RPMI7951 (cell line): ENCODE measurements at regions not wholly inside any gene's neighbourhood (a gene's known extent, or its start where the extent isn't known, plus 50 kb on each side); places are given as distances from the start of the nearest gene placed in this dataset.

ENCODE experiments used
- DNase-seq: peaks from one replicate; pipeline ENCODE4 v3.0.0-alpha.2; 2012; ENCODE audit warnings: low read depth

DNA sequence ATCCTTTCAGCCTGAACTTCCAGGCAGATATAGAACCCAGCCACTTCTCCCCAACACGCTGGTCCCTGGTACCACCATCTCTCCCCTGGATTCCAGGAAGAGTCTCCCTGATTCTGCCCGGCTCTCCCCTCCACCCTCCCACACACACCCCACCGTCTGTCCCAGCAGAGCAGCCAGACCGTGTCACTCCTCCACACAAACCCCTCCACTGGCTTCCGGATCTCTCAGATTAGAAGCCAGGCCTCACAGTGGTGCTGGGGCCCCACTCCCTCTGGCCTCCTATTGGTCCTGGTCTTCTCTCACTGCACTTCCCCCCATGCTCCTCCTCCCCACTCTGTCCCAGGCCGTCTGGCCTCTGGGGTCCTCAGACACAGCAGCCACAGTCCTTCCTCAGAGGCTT lies 52.4 kb upstream of the CDKN3 start:
- no peak for DNase-seq

GRCh38 chr14:54346257-54346656 lies 50.5 kb upstream of the CDKN3 start:
- DNase-seq = no peak
